Skeletal muscle tissue (tissue), 3 donors: ENCODE measurements at regions not wholly inside any gene's neighbourhood (a gene's known extent, or its start where the extent isn't known, plus 50 kb on each side); places are given as distances from the start of the nearest gene placed in this dataset.

Experiments
- H3K27ac ChIP-seq: one replicate; pipeline ENCODE4 v1.7.0; 2013; ENCODE audit warnings: mild to moderate bottlenecking, low read depth, low read length, inconsistent platforms
- H3K27me3 ChIP-seq, 3 donors: one replicate each; pipeline ENCODE4 v1.7.0; 2013; ENCODE audit warnings: low read length in 3 of 3; ENCODE audit not compliant: control insufficient read depth in 3 of 3, insufficient read depth in 3 of 3
- H3K36me3 ChIP-seq, 3 donors: one replicate each; pipeline ENCODE4 v1.7.0; 2013; ENCODE audit warnings: low read length in 3 of 3; ENCODE audit not compliant: control insufficient read depth in 3 of 3, insufficient read depth in 3 of 3
- H3K4me1 ChIP-seq, 3 donors: one replicate each; pipeline ENCODE4 v1.7.0; 2013; ENCODE audit warnings: low read length in 3 of 3, mild to moderate bottlenecking in 3 of 3; ENCODE audit not compliant: control insufficient read depth in 3 of 3, insufficient read depth in 3 of 3
- H3K4me3 ChIP-seq, 3 donors: one replicate each; pipeline ENCODE4 v1.7.0; 2013; ENCODE audit warnings: low read length in 3 of 3
- H3K9ac ChIP-seq, 3 donors: one replicate each; pipeline ENCODE4 v1.7.0; 2013; ENCODE audit warnings: low read length in 3 of 3, mild to moderate bottlenecking in 3 of 3, moderate library complexity in 2 of 3, low read depth in 1 of 3
- H3K9me3 ChIP-seq, 3 donors: one replicate each; pipeline ENCODE4 v1.7.0; 2013; ENCODE audit warnings: low read length in 3 of 3; ENCODE audit not compliant: control insufficient read depth in 3 of 3
- donor health status: Osteomylitis.

GRCh38 chr20:52448513-52449232 lies 257.1 kb upstream of the ZFP64 start:
- Histone ChIP-seq H3K9ac (no peak overlapping the region), H3K4me3 (no peak overlapping the region), H3K36me3 (no peaks in the 10 kb centered on the region), H3K27ac (no peak overlapping the region), H3K4me1 (no peaks in the 10 kb centered on the region), H3K27me3 (no peaks in the 10 kb centered on the region), H3K9me3 (no peaks in the 10 kb centered on the region)

- no peaks in the 10 kb centered on the region for H3K27me3 ChIP-seq
- no peak overlapping the region for H3K27ac ChIP-seq
- H3K4me3 ChIP-seq: no peak overlapping the region
- H3K36me3 ChIP-seq: no peaks in the 10 kb centered on the region
- H3K9ac ChIP-seq: no peak overlapping the region
- no peaks in the 10 kb centered on the region for H3K9me3 ChIP-seq
- no peaks in the 10 kb centered on the region for H3K4me1 ChIP-seq
These were observed 255.6 kb upstream of the ZFP64 start for GRCh38 chr20:52447225-52447551.

- no peaks in the 10 kb centered on the region for H3K36me3 ChIP-seq
- no peaks in the 10 kb centered on the region for H3K9me3 ChIP-seq
- no peaks in the 10 kb centered on the region for H3K27me3 ChIP-seq
- no peak overlapping the region for H3K9ac ChIP-seq
- H3K4me1 ChIP-seq: no peaks in the 10 kb centered on the region
- no peak overlapping the region for H3K4me3 ChIP-seq
- H3K27ac ChIP-seq: no peak overlapping the region
These were observed 255.0 kb upstream of the ZFP64 start for GRCh38 chr20:52446421-52447224.

GRCh38 chr20:52444455-52444854 lies 252.9 kb upstream of the ZFP64 start:
- Histone ChIP-seq H3K27ac (no peak overlapping the region), H3K9ac (no peak overlapping the region), H3K36me3 (no peaks in the 10 kb centered on the region), H3K9me3 (no peaks in the 10 kb centered on the region), H3K4me1 (no peaks in the 10 kb centered on the region), H3K27me3 (no peaks in the 10 kb centered on the region), H3K4me3 (no peak overlapping the region)

- no peaks in the 10 kb centered on the region for H3K36me3 ChIP-seq
- H3K27ac ChIP-seq: no peak overlapping the region
- H3K9me3 ChIP-seq: no peaks in the 10 kb centered on the region
- H3K9ac ChIP-seq: no peak overlapping the region
- no peaks in the 10 kb centered on the region for H3K4me1 ChIP-seq
- H3K27me3 ChIP-seq: no peaks in the 10 kb centered on the region
- H3K4me3 ChIP-seq: no peak overlapping the region
These were observed 252.3 kb upstream of the ZFP64 start for GRCh38 chr20:52443874-52444273.

GRCh38 chr20:52441710-52442109 lies 250.1 kb upstream of the ZFP64 start:
- Histone ChIP-seq H3K27ac (no peak overlapping the region), H3K4me3 (no peak overlapping the region), H3K27me3 (peaks cover 0 to 2% (median 0%) of the 10 kb centered on the region in 3 donors), H3K4me1 (no peaks in the 10 kb centered on the region), H3K36me3 (no peaks in the 10 kb centered on the region), H3K9ac (no peak overlapping the region), H3K9me3 (no peaks in the 10 kb centered on the region)

GRCh38 chr20:52439375-52439774 lies 247.8 kb upstream of the ZFP64 start:
- peaks cover 0 to 2% (median 0%) of the 10 kb centered on the region in 3 donors for H3K27me3 ChIP-seq

GRCh38 chr20:52438326-52438963 lies 246.9 kb upstream of the ZFP64 start:
- H3K9me3 ChIP-seq: no peaks in the 10 kb centered on the region
- H3K4me3 ChIP-seq: no peak overlapping the region
- no peaks in the 10 kb centered on the region for H3K36me3 ChIP-seq
- H3K27ac ChIP-seq: no peak overlapping the region
- H3K4me1 ChIP-seq: no peaks in the 10 kb centered on the region
- no peak overlapping the region for H3K9ac ChIP-seq
- peaks cover 0 to 2% (median 0%) of the 10 kb centered on the region in 3 donors for H3K27me3 ChIP-seq

More at GRCh38 chr20:52439375-52439774, 247.8 kb upstream of the ZFP64 start:
- H3K4me3 ChIP-seq: no peak overlapping the region
- H3K9me3 ChIP-seq: no peaks in the 10 kb centered on the region
- no peaks in the 10 kb centered on the region for H3K4me1 ChIP-seq
- no peak overlapping the region for H3K9ac ChIP-seq
- no peak overlapping the region for H3K27ac ChIP-seq
- H3K36me3 ChIP-seq: no peaks in the 10 kb centered on the region

GRCh38 chr20:52434453-52434852 lies 242.9 kb upstream of the ZFP64 start:
- H3K27ac ChIP-seq: no peak overlapping the region
- H3K36me3 ChIP-seq: no peaks in the 10 kb centered on the region
- no peak overlapping the region for H3K4me3 ChIP-seq
- no peaks in the 10 kb centered on the region for H3K9me3 ChIP-seq
- H3K9ac ChIP-seq: no peak overlapping the region
- no peaks in the 10 kb centered on the region for H3K4me1 ChIP-seq
- peaks cover 0 to 2% (median 0%) of the 10 kb centered on the region in 3 donors for H3K27me3 ChIP-seq

- Histone ChIP-seq H3K27me3 (peaks cover 0 to 2% (median 0%) of the 10 kb centered on the region in 3 donors), H3K9ac (no peak overlapping the region), H3K27ac (no peak overlapping the region), H3K4me3 (no peak overlapping the region), H3K36me3 (no peaks in the 10 kb centered on the region), H3K4me1 (no peaks in the 10 kb centered on the region), H3K9me3 (no peaks in the 10 kb centered on the region)
These were observed 242.5 kb upstream of the ZFP64 start for GRCh38 chr20:52434041-52434425.
